Muscle of arm (tissue), 1 donor: ENCODE measurements at regions not wholly inside any gene's neighbourhood (a gene's known extent, or its start where the extent isn't known, plus 50 kb on each side); places are given as distances from the start of the nearest gene placed in this dataset.
A peak's percentile ranks its signal among the peaks of the same experiment; 100 is the strongest.

Experiments
- DNase-seq: peaks from one replicate; pipeline ENCODE4 v3.0.0-alpha.2; 2013

GRCh38 chr9:87282538-87282937 is 215.1 kb upstream of the DAPK1 start:
- no peak for DNase-seq

GRCh38 chr9:87283585-87283984 is 214.1 kb upstream of the DAPK1 start:
- DNase-seq = no peak

GRCh38 chr9:87285183-87285850 is 212.3 kb upstream of the DAPK1 start:
- DNase-seq = no peak

- DNase-seq = no peak
Observed at GRCh38 chr9:87286506-87286905, 211.2 kb upstream of the DAPK1 start.

GRCh38 chr9:87290241-87291052 is 207.2 kb upstream of the DAPK1 start:
- DNase-seq = no peak

- DNase-seq = no peak
Observed at GRCh38 chr9:87292449-87293191, 205.0 kb upstream of the DAPK1 start.

- DNase-seq = no peak
Observed at GRCh38 chr9:87294126-87294525, 203.5 kb upstream of the DAPK1 start.

- no peak for DNase-seq
Observed at GRCh38 chr9:87300915-87301314, 196.8 kb upstream of the DAPK1 start.

GRCh38 chr9:87301371-87301770 is 196.3 kb upstream of the DAPK1 start:
- DNase-seq = peak; percentile 70

GRCh38 chr9:87305151-87305550 is 192.5 kb upstream of the DAPK1 start:
- DNase-seq = no peak

- DNase-seq = no peak
Observed at GRCh38 chr9:87306006-87306405, 191.7 kb upstream of the DAPK1 start.

GRCh38 chr9:87307848-87308247 is 189.8 kb upstream of the DAPK1 start:
- DNase-seq = no peak

- no peak for DNase-seq
Observed at GRCh38 chr9:87309236-87309635, 188.4 kb upstream of the DAPK1 start.

GRCh38 chr9:87310827-87311523 is 186.7 kb upstream of the DAPK1 start:
- no peak for DNase-seq

GRCh38 chr9:87319656-87320055 is 178.0 kb upstream of the DAPK1 start:
- peak; percentile 53 for DNase-seq

GRCh38 chr9:87320146-87320884 is 177.4 kb upstream of the DAPK1 start:
- no peak for DNase-seq

GRCh38 chr9:87322840-87323635 is 174.6 kb upstream of the DAPK1 start:
- no peak for DNase-seq

- no peak for DNase-seq
Observed at GRCh38 chr9:87323928-87324327, 173.7 kb upstream of the DAPK1 start.

GRCh38 chr9:87324613-87325194 is 173.0 kb upstream of the DAPK1 start:
- peak; percentile 80 for DNase-seq

- DNase-seq = no peak
Observed at GRCh38 chr9:87327575-87328125, 170.0 kb upstream of the DAPK1 start.
